HG03469 (cell line): ENCODE measurements at regions not wholly inside any gene's neighbourhood (a gene's known extent, or its start where the extent isn't known, plus 50 kb on each side); places are given as distances from the start of the nearest gene placed in this dataset.

Experiments
- ATAC-seq: cut with Tn5 transposase; IDR thresholded peaks from one replicate; pipeline ENCODE4 v1.9.1; 2021; ENCODE audit warnings: mild to moderate bottlenecking, moderate library complexity, moderate number of reproducible peaks; ENCODE audit not compliant: unreplicated experiment

DNA sequence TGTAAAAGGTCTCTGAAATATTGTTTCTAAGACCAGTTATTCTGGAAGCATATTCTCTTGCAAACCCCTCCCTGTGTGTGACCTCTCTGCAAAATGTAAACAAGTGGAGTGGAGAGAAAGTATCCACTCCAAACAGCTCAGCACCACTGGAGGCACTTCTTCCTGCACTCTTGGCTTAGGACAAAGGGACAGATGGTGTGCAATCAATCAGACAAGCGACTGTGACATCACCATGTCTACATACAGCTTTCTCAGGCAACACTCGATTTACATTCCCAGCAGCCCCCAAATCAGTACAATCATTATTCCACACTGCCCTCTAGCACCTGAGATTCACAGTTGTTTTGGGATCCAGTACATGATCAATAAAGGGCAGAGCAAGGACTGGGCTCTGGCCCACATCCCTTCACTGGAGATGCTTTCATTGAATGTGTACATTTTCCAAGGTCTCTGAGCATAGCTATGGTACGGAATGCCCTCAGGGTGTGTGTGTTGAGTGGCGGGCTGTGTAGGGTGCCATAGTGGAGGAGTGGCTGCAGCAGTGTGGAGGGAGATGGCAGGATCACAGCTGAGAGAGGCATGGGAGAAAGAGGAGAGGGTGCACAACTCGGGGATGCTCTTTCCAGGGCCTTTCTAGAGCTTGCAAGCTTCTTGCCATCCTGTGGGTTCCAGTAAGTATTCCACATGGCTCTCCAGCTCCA, 311.8 kb upstream of the ST6GAL2 start:
- ATAC-seq = no peak

DNA sequence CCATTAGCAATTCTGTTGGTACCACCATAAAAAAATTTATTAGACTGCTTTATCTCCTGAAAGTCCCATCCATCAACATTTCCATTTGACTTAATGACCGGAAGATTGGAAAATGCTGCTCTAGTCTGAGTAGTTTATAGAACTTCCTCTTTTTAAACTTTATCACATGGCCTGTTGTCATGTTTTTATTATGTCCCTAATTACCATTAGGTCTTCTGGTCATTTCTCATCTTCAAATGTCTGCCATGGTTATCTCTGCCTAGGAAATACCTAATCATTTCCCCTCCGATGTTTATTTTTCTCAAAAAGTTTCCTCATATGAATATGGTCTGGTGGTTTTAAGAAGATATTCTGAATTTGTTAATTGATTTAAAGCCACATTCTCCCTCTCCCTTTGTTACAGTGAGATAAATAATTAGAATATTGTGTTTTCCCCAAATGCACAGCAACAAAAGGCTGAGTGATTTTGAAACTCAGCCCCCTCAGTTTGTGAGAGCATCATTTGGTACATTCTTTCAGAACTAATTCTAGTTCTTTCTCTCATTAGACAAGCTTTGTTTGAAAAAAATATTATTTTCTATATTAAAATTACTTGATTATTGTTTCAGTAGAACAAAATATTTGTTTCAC, 317.1 kb upstream of the ST6GAL2 start:
- no peak for ATAC-seq

DNA sequence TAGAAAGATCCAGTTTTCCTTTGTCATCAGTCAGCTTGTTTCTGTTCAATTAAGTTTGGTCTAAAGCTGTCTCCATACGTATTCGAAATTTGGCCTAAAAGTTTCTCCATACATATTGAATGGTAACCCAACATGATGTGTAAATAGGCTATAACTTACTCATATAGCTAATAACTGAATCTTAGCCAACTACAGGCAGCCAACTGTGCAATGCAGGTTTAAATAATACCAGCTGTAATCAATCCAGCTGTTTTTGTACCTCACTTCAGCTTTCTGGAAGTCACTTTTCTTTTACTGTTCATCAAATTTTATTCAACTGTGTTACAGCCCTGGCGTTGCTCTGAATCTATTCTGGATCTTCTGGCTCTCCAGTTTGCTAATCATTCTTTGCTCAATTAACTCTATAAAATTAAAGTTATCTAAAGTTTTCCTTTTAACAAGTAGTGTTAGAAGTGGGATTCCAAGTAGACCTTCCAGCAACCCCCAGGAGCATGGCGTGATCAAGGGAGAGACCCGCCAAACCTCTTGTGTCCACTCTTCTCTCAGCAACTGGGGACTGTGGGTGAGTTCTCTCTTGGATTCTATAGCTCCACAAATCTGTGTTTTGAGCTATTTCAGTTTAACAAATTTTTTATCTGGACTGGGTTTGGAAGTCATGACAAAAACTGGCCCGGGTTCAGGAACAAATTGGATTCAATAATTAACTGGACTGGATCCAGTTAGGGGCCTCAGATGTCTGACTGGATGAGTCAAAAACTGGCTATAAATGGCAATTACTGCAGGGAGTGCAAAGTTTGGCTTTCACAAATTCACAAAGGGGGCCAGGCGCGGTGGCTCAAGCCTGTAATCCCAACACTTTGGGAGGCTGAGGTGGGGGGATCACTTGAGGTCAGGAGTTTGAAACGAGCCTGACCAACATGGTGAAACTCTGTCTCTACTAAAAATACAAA, 329.7 kb upstream of the ST6GAL2 start:
- no peak for ATAC-seq

DNA sequence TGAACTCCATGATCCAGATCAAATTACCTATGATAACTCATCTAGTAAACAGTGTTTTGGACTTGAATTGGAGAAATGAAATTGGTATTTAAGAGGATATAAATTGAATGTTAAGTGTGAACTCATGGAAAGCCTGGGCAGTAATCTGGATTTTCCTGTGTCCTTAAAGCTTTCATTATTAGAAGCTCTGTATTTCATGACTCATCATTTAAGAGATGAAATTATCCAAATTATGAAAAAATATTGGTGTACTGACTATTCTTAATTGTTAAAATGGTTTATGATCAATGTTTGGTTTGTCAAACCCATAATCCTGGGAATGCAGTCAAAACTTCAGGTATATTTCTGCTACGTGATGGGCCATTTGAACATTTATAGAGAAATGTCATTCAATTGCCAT, 332.2 kb upstream of the ST6GAL2 start:
- no peak for ATAC-seq

DNA sequence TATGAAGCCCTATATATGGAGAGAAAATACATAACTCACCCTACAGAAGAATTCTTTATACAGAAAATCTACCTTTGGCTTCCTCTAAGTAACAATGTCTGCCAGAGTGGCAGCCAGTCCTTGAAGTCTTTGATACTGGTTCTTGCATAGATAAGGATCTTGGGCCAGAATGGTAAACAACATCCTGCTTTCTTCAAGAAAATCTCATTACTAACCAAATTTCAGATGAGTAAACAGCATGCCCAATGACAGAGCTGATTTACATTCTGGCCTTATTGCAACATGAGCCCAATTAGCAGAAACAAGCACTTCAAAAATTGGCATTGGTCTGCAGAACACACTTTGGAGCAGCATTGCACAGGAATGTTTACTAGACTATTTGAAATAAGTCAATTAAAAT, 336.5 kb upstream of the ST6GAL2 start:
- ATAC-seq = no peak

DNA sequence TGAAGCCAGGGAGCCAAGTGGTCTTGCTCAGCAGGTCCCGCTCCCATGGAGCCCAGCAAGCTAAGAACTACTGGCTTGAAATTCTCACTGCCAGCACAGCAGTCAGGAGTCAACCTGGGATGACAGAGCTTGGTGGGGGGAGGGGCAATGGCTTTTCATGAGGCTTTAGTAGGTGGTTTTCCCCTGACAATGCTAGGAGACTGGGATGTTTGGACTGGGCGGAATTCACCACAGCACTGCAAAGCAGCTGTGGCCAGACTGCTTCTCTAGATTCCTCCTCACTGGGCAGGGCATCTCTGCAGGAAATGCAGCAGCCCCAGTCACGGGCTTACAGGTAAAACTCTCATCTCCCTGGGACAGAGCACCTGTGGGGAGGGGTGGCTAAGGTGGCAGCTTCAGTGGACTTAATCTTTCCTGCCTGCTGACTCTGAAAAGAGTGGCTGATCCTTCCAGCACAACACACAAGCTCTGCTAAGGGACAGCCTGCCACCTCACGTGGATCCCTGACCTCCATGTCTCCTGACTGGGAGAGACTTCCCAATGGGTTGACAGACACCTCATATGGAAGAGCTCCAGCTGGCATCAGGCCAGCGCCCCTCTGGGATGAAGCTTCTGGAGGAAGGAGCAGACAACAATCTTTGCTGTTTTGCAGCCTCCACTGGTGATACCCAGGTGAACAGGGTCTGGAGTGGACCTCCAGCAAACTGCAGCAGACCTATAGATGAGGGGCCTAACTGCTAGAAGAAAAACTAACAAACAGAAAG, 349.7 kb upstream of the ST6GAL2 start:
- ATAC-seq = no peak

DNA sequence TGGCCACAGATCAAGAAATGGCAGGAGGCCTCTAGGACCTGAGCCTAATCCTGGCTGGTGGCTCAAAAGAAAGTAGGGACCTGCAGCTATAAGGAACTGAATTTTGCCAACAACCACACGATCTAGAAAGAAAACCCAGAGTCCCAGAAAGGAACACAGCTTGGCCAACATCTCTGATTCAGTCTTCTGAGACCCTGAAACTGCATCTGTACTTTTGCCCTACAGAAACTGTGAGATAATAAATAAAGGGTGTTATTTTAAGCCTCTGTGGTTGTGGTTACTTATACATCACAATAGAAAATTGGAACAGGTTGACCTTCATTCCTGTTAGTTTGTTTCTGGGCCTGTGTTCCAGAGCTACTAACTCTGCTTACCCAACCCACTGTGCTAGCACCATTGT, 356.8 kb upstream of the ST6GAL2 start:
- ATAC-seq = no peak

DNA sequence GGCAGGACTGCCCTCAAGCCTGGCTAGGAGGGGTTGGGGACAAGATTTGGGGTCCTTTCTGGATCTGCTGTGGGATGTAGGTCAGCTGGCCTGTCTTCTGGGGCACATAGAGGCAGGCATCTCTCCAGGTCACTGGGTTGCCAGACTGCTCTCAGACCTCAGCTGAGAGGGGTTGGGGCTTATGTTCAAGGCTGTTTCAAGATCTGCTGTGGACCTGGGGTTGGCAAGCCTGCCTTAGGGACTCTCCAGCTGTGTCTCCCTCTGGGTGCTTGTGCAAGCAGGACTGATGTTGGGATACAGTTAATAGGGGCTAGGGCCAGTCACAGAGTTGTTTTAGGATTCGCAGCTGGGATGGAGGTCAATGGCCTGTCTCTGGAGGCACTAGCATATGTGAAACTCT, 363.0 kb upstream of the ST6GAL2 start:
- ATAC-seq = no peak

DNA sequence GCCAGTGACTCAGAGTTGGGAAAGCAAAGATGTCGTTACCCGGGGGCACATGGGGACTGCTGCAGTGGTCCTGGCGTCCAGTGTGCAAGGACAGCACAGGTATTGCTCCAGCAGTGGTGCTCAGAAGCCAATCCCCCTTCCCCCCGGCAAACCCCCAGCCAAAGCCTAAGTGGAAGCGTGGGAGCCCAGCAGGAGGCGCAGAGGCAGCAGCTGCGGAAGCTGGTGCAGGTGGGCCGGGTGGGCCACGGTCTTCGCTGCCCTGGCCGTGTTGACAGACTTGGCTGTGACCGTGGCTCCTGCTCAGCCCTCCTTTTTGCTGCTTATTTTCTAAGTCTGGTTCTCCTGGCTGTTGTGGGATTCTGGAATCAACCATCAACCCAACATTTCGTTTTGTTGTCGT, 369.8 kb upstream of the ST6GAL2 start:
- ATAC-seq = no peak

DNA sequence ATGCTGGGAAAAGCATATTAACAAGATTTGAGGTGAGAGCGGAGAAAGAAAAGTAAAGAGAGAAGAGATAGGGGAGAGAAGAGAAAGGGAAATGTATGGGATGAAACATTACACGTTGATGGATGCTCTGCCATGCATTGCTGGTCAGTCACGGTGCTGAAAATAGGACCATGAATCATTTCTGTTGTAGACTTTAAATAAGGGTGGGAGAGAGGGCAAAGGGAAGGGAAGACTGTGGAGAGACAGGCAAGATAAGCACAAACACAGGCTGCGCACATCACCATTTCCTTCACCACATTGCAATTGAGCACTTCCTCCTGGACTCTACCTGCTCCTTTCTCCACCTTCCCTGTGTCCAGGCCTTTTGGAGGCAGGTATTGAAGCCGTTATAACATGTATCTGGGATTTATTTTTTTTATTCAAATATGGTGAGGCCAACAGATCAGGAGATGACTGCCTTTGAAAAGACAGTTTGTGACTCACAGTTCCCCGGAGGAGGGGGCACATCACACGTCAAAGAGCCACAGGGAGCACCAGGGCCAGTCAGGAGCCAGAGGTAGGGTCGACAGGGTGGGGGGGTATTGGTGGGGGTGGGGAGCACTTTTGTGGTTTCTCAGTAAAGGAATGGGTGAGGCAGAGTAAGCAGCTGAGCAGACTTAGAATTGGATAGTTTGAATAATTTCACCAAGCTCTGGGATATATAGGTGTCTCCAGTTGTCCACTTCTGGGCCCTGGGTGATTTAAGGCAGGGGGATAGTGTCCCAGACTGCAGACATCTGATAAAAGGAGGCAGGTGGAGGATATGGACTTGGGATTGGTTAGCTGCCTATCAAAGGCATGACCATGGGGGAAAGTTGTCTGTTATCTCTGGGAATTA, 372.8 kb upstream of the ST6GAL2 start:
- no peak for ATAC-seq

DNA sequence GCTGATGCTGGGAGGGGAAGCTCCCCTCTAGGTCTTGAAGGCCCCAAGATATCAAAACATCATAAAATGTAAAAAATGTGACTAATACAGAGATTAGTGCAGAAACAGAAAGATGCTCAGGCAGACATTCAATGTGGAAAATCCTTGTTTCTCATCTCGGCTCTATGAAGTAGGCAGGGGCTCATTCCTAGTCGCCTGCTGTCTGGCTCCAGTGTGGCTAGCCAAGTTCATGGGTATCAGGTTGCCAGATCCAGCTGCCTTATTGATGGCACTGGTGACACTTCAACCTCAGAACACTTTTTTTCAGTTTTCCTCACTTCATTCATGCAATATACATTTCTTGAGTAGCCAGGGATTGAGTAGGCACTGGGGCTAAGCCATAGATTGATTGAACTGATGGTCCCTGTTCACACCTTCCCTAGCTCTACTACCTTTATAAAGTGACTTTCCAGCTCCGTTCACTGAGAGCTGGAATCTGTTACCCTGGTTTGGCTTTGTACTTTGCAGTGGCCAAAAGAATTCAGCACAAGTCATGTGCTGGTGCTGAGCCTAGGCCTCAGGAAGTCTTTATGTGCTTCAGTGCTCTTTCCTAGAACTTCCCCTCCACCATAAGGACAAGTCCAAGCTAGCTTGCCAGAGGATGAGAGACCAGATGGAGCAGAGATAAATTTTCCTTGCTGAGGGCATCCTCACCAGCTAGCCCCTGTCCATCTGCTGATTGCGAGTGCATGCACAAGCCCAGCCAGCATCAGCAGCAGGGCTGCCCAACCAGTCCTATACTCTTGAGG, 373.6 kb upstream of the ST6GAL2 start:
- no peak for ATAC-seq

DNA sequence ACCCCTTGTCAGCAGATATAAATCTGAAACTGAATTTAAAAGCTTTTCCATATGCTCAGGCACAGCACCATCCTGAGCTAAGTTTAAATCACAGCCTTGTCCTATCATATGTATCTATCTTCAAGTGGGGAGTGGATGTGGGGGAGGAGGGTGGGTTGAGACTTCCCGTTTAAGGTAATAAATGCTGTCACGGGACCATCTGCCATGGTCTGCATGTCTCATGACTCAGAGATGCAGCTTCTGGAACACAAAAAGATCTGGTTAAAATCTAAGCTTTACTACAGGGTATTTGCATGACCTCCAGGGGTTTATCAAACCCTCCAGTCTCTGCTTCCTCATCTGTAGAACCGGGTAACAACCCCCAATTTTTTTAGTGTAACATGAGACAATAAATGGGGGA, 377.7 kb upstream of the ST6GAL2 start:
- no peak for ATAC-seq

DNA sequence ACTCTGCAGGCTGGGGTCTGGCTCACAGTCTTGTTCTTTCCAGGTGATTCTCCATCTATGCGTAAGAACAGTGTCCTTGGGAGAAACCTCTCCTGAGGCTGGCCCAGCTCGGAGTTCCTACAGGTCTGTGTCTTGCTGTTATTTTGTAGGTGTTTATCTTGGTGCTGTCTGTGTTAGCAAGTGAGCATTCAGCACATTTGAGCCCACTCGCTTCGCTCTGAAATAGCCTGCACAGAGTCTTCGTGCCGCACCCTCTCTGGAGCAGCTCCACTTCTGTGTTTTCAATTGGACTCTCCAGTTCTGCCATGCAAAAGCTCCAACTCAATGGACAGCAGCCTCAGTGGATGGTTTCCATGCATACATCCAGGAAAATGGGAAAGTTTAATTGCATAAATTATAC, 378.2 kb upstream of the ST6GAL2 start:
- ATAC-seq = no peak

DNA sequence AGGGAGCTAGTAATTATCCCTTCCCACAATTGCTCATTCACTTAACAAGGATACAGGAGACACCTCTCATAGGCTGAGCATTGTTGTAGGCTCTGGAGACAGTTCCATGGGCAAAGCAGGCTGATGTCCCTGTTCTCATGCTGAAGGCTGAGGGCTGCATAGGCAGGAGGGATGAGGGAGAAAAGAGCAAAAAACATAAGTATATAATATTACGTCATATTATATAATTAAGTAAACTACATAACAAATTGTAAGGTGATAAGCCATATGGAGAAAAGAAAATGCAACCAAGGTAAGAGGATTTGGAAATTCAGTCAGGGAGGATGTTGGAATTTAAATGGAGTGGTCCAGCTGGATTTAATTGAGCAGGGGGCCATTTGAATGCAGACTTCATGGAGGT, 380.6 kb upstream of the ST6GAL2 start:
- no peak for ATAC-seq

DNA sequence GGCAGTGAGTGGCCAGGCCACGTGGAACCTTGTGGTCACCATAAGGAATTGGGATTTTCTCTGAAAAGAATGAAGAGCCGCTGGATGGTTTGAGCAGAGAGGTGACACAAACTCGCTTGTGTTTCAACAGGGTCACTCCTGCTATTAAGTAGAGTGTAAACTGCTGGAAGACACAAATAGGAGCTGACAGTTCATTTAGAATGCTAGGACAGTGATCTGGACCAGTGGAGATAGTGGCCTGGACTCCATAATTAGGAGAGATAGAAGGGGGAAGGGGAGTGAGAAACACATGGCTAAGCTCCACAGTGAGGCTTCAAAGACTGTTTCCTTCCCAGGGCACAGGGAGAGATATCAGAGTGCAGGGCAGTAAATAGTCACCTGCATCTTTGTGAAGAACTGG, 381.1 kb upstream of the ST6GAL2 start:
- ATAC-seq = no peak

DNA sequence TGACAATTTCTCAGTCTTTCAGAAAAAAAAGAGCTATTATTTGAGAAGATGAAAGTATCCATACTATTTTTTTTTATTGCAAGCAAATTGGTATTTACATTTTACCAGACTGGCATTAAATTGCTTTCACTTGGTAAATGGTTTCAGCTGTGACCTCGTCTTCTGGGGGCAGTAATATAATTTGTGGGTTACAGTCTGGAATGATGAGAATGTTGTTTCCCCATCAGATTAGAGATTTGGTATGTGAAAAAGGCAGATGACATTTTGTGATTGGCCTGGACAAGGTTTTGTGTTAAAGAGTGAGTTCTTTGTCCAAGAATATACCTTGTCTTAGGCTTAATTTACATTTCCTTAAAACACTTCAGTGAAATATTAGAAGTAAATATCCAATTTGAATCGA, 390.1 kb upstream of the ST6GAL2 start:
- ATAC-seq = no peak

DNA sequence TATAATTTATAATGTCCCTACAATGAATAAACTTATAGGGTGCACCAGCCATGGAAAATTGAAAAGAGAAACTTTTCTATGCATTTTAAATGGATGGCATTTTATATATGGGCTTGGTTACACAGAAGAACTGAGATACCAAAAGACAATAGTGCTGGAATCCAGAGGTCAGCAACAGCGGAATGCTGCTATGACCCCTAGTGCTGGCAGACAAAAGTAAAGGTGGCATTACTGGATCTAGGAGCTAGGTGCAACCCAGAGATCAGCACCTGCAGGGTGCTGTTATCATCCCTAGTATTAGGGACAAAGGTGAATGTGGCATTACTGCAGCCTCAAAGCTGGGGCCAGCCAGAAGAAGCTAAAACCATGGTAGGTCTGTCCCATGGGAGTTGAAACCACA, 392.7 kb upstream of the ST6GAL2 start:
- ATAC-seq = no peak

DNA sequence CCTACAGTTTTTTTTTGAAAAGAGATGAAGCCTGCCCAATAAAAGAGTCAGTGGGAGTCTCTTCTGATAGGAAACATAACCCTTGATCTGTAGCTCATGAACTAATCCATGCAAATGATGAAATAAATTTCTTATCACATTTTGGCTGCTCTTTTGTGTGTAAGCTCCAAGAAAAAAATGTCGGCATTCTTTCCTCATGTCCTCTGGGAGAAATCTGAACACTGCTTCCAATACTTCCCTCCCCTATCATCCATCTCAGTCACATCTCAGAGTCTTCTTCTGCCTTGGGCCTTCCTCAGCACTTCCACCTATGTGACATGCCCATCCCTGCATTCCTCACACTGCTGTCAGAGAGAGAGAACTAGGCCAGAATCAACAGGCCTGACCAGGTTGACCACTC, 395.7 kb upstream of the ST6GAL2 start:
- ATAC-seq = no peak

DNA sequence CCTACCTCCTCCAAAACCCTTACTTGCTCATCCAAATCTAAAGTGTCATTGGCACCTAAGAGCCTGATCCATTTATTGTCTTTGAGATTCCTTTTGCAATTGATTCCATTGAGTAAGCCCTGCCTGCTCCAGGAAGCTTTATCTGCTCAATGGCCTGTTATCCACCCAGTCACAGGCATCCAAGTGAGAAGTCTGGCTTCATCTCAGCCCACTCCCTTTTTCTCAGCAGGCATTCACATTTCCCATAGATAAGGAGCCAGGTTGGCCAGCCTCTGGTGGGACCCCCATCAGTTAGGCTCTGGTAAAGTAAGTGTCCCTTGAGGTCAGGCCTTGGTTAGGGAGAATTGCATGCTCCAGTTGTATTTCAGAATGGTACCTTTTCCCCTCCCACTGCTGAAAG, 396.2 kb upstream of the ST6GAL2 start:
- no peak for ATAC-seq
